HG02852 (cell line): ENCODE measurements at regions not wholly inside any gene's neighbourhood (a gene's known extent, or its start where the extent isn't known, plus 50 kb on each side); places are given as distances from the start of the nearest gene placed in this dataset.
"Not testable (repeated sequence)": the region's sequence is repeated elsewhere in the genome, so short reads cannot be mapped to it uniquely, and the experiment has no call there.

Source experiments
- ATAC-seq: cut with Tn5 transposase; IDR thresholded peaks from one replicate; pipeline ENCODE4 v1.9.1; 2021; ENCODE audit warnings: mild to moderate bottlenecking, moderate library complexity; ENCODE audit not compliant: unreplicated experiment

GRCh38 chr4:66955784-66956183, 589.5 kb downstream of the CENPC start:
- ATAC-seq: no peak

GRCh38 chr4:66949419-66949818, 595.9 kb downstream of the CENPC start:
- ATAC-seq: no peak

DNA sequence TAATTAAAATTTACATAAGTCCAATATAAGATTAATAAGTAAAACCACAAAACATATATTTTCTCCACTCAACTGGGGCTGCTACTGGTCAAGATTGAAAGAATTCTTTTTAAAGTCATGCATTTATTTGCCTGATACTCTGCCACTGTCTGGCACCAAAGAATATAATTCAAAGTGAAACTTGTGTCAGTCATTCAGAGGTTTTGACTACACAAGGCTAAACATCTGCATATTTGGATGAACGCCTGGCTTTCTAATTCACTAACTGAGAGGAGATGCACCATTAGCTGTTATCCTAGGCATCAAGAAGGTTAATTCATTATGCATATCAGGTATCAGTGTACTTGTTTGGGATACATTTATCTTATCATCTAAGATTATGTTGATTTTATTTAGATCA, 598.5 kb downstream of the CENPC start:
- ATAC-seq: no peak

DNA sequence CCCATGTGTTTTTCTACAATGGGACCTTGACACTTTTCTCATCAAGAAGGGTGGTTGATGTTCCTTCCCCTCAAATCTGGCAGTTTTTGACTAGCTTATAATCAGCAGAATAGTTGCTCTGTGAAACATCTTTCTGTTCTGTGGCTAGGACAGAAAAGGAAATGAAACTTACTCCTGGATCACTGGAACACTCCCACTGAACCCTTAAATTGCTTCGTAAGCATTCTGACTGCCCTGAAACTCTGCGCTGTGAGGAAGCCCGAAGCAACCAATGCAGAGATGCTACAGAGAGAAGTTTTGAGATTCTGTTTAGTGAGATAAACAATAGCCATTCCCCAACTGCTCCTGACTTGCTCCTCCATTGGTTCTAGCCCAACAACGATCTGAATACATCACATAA, 602.2 kb downstream of the CENPC start:
- no peak for ATAC-seq

DNA sequence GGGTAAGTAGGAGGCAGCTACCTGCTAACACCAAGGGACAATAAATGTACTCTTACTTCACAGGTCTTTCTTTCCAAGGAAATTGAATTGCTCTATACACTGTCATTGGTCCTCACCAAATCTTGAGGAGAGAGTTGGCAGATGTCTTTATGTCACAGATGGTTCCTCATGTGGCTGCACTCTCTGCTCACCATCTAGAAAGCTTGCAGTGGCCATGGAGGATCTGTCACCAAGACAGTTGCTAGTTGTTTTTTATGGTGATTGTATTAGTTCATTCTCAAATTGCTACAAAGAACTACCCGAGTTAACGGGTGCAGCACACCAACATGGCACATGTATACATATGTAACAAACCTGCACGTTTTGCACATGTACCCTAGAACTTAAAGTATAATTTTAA, 613.3 kb downstream of the CENPC start:
- ATAC-seq: not testable (repeated sequence)

GRCh38 chr4:66930206-66930605, 615.1 kb downstream of the CENPC start:
- ATAC-seq: no peak

GRCh38 chr4:66929748-66930147, 615.6 kb downstream of the CENPC start:
- no peak for ATAC-seq

DNA sequence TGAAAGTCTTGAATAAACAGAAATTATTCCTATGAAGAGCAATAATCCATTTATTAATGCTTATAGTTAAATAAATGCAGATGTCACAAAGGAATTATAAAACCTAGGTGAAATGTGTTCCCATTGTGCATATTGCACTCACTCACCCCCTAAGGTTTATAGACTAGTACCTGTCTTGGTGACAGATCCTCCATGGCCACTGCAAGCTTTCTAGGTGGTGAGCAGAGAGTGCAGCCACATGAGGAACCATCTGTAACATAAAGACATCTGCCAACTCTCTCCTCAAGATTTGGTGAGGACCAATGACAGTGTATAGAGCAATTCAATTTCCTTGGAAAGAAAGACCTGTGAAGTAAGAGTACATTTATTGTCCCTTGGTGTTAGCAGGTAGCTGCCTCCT, 616.4 kb downstream of the CENPC start:
- ATAC-seq: not testable (repeated sequence)

DNA sequence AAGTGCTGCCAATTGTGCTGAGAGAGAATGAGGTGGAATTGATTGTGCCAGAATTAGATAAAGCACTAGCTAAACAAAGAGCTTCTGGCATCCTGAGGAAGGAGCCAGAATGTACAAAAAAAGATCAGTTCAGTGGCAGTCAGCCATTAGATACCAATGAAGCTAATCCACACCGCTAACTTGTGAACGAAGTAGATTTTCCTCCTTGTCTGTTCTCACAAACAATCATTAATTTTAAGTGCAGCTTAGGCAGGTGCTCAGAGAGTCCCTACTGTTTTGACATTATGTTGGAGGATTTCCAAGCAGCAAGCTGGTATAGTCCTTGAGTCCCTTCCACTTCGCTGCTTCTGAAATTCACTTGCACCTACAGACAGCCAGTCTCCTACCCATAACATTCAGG, 617.4 kb downstream of the CENPC start:
- ATAC-seq: no peak

DNA sequence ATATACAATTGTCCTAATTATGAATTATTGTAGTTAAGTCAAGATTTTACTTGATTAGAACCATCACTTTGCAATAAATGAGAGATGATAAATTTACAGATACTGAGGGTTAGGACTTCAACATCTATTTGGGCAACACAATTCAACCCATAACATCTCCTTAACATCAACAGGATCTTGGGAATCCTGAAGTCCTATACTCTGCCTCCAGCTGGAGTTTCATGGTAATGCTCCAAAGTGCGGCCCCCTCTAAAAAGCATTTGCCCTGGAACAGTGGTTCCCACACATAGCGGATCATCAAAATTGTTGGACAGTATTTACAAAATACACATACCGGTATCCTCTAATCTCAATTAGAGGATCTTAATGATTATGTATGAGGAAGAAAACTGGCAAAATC, 618.6 kb downstream of the CENPC start:
- no peak for ATAC-seq

DNA sequence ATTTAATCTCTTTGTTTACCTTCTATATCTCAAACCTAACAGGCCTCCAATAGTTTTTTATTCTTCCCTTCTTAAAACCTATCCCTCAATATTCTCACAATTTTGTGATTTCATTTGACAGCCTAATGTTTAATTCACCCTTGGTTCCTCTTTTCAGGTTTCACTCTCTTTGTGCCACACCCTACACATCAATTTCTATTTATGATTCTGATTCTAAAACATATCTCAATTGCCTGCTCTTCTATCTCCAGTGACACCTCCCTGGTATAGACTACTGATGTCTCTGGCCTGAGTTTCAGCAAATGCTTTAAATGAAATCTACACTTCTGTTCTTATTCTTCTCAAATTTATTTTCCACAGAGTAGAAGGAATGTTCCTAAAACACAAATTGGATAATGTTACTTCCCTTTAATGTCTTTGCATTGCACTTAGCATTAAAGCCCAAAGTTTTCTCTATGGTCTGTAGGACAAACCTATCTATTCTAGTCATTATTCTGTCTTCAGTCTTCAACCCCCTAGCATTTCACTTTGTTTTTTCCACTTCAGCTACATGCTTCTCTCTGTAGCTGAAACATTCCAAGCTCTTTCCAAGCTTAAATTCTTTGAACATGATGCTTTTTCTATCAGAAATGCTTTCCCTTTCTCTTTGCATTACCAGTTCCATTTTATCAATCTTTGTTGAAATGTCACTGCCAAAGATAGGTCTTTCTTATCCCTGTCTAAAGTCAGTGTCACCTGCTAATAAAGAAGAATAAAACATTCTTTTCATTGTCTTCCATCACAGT, 622.0 kb downstream of the CENPC start:
- no peak for ATAC-seq

DNA sequence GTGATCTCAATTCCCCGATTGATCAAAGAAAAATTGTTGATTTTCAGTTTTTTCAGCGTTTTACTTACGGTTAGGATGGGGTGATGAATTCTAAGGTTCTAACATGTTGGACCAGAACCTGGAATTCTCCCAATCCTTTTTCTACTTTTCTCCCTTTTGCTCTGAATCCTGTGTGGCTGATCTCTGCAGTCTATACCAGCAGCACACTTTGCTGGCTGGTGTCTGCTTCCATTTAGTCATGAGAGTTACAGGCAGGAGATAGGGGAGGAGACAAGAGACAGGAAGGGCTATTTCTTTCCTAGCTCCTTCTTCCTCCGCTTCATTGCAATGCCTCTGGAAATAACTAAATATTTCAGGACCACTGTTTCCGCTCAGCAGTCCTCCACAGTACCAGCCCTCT, 623.9 kb downstream of the CENPC start:
- ATAC-seq: no peak

DNA sequence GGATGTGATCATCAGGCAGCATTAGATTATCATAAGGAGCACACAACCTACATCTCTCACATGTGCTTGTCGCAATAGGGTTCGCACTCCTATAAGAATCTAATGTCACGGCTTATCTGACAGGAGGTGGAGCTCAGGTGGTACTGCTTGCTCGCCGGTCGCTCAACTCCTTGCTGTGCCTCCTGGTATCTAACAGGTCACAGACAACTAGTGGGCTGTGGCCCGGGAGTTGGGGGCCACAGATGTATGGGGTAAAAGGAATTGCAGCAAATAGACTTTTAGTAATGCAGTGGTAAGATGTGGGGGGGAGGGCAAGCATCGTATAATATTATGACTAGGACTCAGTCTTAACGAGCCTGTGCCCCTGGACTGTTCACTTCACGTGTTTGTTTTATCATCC, 624.8 kb downstream of the CENPC start:
- no peak for ATAC-seq

DNA sequence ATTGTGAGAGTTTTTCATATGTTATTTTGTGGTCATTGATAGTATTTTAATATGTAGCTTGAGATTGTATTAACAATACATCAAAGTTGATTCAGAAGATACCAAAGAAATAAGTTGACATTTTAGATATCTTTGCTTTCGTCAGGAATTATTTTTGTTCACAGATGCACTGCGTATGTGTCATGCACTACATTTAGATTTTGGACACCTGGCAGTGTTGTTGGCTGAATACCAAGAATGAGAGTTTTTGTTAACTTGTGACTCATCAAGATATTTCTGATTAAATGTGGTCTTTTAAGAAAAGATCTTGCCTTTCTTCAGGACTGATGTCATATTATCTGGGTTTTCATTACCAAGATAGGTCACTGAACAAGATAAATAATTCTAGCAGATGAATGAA, 633.4 kb downstream of the CENPC start:
- ATAC-seq: no peak

- ATAC-seq: no peak
These were observed 639.0 kb downstream of the CENPC start for GRCh38 chr4:66906314-66906713.

GRCh38 chr4:66899422-66900065, 645.8 kb downstream of the CENPC start:
- no peak for ATAC-seq

- no peak for ATAC-seq
These were observed 651.5 kb downstream of the CENPC start for GRCh38 chr4:66893807-66894206.

DNA sequence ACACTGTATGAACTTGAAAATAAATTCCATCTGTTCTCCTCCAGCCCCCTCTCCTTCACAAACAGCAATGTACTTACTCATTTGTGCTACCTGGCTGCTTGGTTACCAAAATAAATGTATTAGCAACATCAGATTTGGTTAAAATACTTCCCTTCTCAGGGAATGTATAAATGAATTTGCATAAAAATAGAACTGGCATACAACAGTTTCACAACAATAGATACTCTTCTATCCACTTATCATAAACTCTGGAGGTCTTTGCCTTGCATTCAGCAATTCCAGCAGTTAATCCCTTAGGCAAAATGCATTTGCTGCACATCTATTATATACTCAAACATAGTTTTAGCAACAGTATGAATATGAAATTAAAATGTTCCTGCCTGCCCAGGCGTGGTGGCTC, 658.2 kb downstream of the CENPC start:
- no peak for ATAC-seq

DNA sequence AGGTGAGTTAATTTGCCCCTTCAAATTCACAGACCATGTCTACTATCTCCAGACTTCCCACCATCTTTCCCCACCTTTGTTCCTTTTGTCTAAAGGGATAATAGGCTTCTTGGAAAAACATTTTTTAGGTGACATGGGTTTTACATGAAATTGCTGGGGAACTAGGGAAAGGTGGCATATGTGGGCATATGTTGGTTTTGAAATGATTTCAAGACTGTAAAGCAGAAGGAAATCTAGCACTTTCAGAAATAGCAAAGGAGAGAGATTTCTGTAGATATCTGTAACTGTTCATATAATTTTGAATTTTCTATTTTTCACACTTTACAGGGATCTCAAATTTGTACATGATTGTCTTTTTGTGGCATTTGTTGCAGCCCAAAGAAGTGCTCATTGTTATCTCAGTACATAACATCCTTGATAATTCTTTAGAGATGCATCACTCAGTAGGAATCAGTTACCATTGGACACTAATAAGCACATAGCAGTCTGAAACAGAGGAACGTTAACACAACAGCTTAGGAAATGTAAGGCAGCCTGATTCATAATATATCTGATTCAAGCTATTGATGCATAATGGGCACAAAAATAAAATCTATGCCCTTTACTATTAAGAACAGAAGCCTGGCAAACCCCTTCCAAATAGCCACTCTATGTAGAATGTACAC, 659.7 kb downstream of the CENPC start:
- no peak for ATAC-seq

- no peak for ATAC-seq
These were observed 668.4 kb downstream of the CENPC start for GRCh38 chr4:66876946-66877345.

DNA sequence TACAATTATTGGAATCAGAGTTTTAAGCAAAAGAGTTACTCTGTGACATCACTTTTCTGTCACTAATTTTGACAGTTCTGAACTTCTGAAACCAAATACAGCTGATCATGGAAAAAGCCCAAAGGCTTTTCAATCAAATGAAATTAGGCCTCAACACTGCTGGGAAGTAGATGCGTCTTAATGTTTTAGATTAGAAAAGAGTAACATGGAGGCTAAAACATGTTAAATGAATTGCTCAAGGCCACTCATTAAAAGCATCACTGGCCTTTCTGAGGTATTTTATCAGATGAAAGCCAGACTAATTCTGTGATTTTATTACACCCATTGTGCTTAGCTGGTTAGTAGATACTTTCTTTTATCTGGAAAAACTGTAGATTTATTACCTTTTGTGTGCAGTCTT, 672.6 kb downstream of the CENPC start:
- ATAC-seq: no peak

DNA sequence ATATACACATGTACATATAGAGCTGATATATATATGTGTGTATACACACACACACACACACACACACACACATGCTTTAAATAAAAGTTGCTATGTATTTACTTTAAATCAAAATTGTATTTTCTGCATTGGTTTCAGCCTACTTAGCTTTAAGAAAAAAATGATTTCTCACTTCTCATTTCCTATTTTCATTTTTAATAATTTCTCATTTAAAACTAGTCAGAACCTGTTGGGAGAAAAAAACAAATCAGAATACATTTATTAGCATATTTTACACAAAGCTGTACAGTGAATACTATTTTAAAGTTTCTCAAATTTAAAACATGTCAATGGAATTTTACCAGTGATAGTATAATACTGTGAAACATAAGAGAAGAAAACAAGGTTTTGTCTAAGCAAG, 681.8 kb downstream of the CENPC start:
- no peak for ATAC-seq
